ENCODE measurements at regions not wholly inside any gene's neighbourhood (a gene's known extent, or its start where the extent isn't known, plus 50 kb on each side); places are given as distances from the start of the nearest gene placed in this dataset.

- Histone ChIP-seq H3K4me3 (replicated peaks; ENCODE audit: low read depth, low read length) (no peak overlapping the region), H3K36me3 (ENCODE audit: control insufficient read depth, insufficient read depth, low read length) (no peaks in the 10 kb centered on the region), H3K27me3 (replicated peaks; ENCODE audit: control insufficient read depth, insufficient read depth, low read length) (no peaks in the 10 kb centered on the region)
- no peak for DNase-seq (ENCODE audit: extremely low read depth, insufficient read length)
- no peak for TF ChIP-seq CTCF (IDR thresholded peaks at IDR 0.05; ENCODE audit: insufficient read depth, low read length, poor library complexity, severe bottlenecking)
These were observed 167.2 kb upstream of the PPP2R2D start for GRCh38 chr10:131733596-131733995.

- no peak for DNase-seq (ENCODE audit: extremely low read depth, insufficient read length)
- no peak overlapping the region for H3K4me3 ChIP-seq (replicated peaks; ENCODE audit: low read depth, low read length)
- TF ChIP-seq CTCF (IDR thresholded peaks at IDR 0.05; ENCODE audit: insufficient read depth, low read length, poor library complexity, severe bottlenecking): no peak
- H3K27me3 ChIP-seq (replicated peaks; ENCODE audit: control insufficient read depth, insufficient read depth, low read length): no peaks in the 10 kb centered on the region
- H3K36me3 ChIP-seq (ENCODE audit: control insufficient read depth, insufficient read depth, low read length): no peaks in the 10 kb centered on the region
These were observed 165.2 kb upstream of the PPP2R2D start for GRCh38 chr10:131735577-131735976.

DNA sequence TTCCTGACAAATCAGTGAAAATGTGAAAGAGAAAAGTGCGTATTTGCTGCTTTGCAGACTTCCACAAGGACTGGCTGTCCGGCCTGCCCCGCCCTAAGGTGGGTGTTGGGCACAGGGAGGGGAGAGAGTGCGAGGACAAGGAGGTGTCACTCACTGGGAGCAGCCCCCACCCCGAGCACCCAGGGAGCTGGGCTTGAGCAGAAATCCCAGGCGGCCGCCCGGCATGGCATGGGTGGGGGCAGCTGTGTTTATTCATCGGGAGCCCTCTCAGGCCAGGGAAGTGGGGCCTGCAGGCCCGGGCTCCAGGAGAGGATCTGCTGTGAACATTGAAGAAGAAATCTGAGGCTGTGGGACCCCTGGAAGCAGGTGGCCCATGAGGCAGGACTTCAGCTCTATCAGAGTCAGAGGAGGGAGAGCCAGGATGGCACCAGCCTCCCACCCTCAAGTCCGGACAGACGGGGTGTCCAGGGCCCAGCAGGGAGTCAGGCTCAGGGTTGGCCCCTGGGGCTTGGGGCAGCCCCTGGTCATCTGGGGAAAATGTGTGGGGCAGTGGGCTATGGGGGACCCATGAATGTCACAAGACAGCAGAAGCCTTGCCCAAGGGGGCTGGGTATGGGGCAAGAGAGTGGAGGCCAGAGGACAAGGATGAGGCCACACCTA, 164.4 kb upstream of the PPP2R2D start:
- DNase-seq (ENCODE audit: extremely low read depth, insufficient read length): no peak
- no peak for TF ChIP-seq CTCF (IDR thresholded peaks at IDR 0.05; ENCODE audit: insufficient read depth, low read length, poor library complexity, severe bottlenecking)
- no peak overlapping the region for H3K4me3 ChIP-seq (replicated peaks; ENCODE audit: low read depth, low read length)
- no peaks in the 10 kb centered on the region for H3K27me3 ChIP-seq (replicated peaks; ENCODE audit: control insufficient read depth, insufficient read depth, low read length)
- H3K36me3 ChIP-seq (ENCODE audit: control insufficient read depth, insufficient read depth, low read length): no peaks in the 10 kb centered on the region

- Histone ChIP-seq H3K27me3 (replicated peaks; ENCODE audit: control insufficient read depth, insufficient read depth, low read length) (no peaks in the 10 kb centered on the region), H3K36me3 (ENCODE audit: control insufficient read depth, insufficient read depth, low read length) (no peaks in the 10 kb centered on the region), H3K4me3 (replicated peaks; ENCODE audit: low read depth, low read length) (no peak overlapping the region)
- no peak for DNase-seq (ENCODE audit: extremely low read depth, insufficient read length)
- no peak for TF ChIP-seq CTCF (IDR thresholded peaks at IDR 0.05; ENCODE audit: insufficient read depth, low read length, poor library complexity, severe bottlenecking)
These were observed 163.0 kb upstream of the PPP2R2D start for GRCh38 chr10:131737543-131738395.

- Histone ChIP-seq H3K4me3 (replicated peaks; ENCODE audit: low read depth, low read length) (no peak overlapping the region), H3K36me3 (ENCODE audit: control insufficient read depth, insufficient read depth, low read length) (no peaks in the 10 kb centered on the region), H3K27me3 (replicated peaks; ENCODE audit: control insufficient read depth, insufficient read depth, low read length) (no peaks in the 10 kb centered on the region)
- no peak for DNase-seq (ENCODE audit: extremely low read depth, insufficient read length)
- TF ChIP-seq CTCF (IDR thresholded peaks at IDR 0.05; ENCODE audit: insufficient read depth, low read length, poor library complexity, severe bottlenecking): no peak
These were observed 162.4 kb upstream of the PPP2R2D start for GRCh38 chr10:131738396-131738735.

Data from GM06990 (cell line).